Hematopoietic multipotent progenitor cell (in vitro differentiated cells): ENCODE measurements at regions not wholly inside any gene's neighbourhood (a gene's known extent, or its start where the extent isn't known, plus 50 kb on each side); places are given as distances from the start of the nearest gene placed in this dataset.
A peak's percentile ranks its signal among the peaks of the same experiment; 100 is the strongest.

ENCODE experiments used
- DNase-seq, 3 donors: peaks; one replicate each; pipeline ENCODE4 v3.0.0-alpha.2; 2011 to 2015; ENCODE audit warnings: low read depth in 2 of 3, low spot score in 2 of 3

- DNase-seq, result no peak
Observed at GRCh38 chr6:105781248-105781647, 304.9 kb upstream of the PRDM1 start.

- DNase-seq, result no peak
Observed at GRCh38 chr6:105780146-105780860, 305.8 kb upstream of the PRDM1 start.

GRCh38 chr6:105779110-105779509 is 307.0 kb upstream of the PRDM1 start:
- DNase-seq, result peak in 1 of 3 donors; percentile 42

DNA sequence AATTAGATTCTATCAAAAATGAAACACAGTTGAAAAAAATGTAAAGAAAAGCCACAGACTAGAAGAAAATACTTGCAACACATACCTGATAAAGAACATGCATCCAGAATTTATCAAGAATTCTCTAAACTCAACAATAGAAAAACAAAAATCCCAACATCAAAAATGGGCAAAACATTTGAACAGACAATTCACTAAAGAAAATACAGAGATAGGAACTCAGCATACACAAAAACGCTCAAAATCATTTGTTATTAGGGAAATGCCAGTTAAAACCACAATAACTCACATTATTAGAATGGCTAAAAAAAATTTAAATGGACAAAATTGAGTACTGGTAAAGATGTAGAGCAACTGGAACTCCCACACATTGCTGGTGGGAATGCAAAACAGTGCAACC is 311.0 kb upstream of the PRDM1 start:
- DNase-seq, result no peak

DNA sequence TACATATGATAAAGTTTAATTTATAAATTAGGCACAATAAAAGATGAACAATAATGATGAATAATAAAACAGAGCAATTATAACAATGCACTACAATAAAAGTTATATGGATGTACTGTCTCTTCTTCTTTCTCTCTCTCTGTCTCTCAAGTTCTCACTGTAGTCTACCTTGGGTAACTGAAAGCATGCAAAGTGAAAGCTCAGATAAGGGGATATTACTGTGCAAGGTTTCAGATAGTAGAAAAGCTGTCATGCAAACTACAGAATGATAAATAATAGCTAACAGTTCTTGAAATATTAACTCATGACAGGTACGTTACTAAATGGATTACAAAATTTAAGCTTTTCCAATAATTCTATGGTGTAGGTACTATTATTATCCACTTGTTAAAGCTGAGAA is 311.9 kb upstream of the PRDM1 start:
- no peak for DNase-seq

DNA sequence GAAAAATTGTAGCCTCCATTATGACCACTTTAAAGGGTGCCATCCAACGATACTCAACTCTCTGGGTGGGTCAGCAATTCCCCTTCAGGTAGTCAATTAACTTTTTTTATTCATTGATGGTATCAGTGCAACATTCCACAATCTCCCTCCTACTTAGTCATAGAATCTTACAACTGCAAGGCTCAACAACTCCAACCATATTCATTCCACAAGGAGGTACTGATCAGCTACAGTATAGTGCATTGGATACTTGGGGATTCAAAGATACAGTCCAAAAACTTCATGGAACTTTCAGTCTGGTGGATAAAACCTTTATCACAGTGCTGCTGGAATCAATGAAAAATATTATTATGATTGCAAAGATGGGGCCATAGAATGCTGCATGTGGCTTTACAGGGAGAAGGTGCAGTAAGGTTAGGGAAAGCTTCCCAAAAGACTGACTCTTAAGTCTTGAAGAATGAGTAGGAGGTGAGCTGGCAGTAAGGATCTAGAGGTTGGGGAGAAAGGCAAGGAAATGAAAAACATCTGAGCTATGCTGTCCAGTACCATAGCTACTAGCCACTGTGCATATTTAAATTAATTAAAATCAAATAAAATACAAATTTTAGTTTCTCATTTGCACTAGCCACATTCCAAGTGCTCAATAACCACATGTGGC is 314.7 kb upstream of the PRDM1 start:
- no peak for DNase-seq

GRCh38 chr6:105769987-105770386 is 316.1 kb upstream of the PRDM1 start:
- DNase-seq, result no peak

DNA sequence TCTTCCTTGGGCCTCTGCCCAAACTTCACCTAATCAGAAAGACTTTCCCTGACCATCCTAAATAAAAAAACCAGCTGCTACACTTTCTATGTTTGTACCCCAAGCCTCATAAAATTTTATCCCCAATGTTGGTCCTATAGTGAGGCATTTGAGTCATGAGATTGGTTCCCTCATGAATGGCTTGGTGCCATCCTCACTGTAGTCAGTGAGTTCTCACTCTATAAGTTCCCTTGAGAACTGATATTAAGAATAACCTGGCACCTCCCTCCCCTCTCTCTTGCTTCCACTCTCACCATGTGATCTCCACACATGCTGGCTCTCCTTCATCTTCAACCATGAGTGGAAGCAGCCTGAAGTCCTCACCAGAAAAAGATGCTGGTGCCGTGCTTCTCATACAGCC is 316.9 kb upstream of the PRDM1 start:
- no peak for DNase-seq

GRCh38 chr6:105767541-105767940 is 318.6 kb upstream of the PRDM1 start:
- no peak for DNase-seq

GRCh38 chr6:105765239-105765638 is 320.9 kb upstream of the PRDM1 start:
- no peak for DNase-seq

DNA sequence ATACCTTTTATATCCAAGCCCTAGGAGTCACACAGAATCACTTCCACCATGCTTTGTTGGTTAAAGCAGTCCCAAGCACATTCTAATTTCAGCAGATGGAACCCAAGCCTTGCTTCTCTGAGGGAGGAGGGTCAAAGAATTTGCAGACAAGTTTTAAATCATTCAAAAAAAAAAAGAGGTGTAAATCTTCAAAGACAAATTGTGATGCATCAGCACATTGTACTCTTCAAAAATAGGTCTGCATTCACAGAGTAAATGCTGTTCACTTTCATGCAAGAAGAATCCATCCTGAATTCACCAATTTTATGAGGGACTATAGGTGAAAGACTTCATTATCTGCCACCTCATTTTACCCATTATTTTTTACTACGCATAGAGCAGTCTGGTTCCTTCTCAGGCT is 321.8 kb upstream of the PRDM1 start:
- DNase-seq, result no peak

- no peak for DNase-seq
Observed at GRCh38 chr6:105763866-105764265, 322.3 kb upstream of the PRDM1 start.

DNA sequence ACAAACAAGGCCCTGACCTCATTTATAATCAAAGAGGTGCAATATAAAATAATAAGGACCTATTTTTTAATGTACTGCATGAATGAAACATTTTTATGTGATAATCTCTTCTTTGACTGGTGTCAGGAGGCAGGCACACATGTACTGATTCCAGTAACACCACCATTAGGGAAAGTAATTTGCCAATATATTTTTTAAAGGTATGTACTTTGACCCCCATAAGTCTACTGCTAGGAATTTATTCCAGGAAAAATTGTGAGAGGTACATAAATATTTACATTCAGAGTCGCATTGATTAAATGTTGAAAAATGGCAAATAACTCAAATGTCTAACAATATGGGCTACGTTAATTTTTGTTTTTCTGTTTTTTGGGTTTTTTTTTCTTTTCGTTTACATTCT is 325.4 kb upstream of the PRDM1 start:
- no peak for DNase-seq

DNA sequence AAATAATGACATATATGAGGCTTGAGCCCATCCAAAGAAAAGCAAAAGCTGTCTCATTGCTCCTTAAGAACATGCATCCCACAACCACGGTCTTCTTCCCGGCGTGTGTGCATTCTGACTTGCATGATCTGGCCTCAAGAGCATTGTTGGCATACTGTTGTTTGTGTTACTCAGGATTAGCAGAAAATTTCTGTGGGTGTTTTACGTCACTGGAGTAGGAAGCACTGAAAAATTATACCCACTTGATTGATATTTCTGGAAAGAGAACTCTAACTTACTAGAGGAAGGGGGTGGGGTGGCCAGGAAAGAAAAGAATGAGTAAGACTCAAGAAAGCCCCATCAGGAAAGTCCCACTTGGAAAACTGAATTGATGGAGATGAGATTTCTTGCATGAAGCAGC is 326.2 kb upstream of the PRDM1 start:
- no peak for DNase-seq

GRCh38 chr6:105759015-105759414 is 327.1 kb upstream of the PRDM1 start:
- no peak for DNase-seq

GRCh38 chr6:105757512-105758200 is 328.5 kb upstream of the PRDM1 start:
- DNase-seq, result no peak

DNA sequence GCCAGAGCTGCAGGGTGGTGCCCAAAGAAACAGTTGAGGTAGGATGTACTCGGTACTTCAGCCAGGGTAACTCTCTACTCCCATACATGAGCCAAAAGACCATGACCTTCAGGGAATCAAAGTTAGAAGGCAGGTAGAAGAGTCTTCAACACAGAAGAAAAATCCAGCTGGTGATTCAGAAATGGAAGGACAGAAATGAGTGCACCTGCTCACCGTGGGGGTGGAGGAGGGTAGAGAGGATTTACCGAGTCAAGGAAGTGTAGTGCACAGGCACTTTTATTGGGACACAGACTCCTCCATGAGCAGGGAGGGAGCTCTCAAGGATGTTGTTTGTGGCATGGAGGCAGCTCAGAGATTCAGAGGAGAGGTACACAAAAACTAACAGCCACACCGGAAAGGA is 330.3 kb upstream of the PRDM1 start:
- no peak for DNase-seq

DNA sequence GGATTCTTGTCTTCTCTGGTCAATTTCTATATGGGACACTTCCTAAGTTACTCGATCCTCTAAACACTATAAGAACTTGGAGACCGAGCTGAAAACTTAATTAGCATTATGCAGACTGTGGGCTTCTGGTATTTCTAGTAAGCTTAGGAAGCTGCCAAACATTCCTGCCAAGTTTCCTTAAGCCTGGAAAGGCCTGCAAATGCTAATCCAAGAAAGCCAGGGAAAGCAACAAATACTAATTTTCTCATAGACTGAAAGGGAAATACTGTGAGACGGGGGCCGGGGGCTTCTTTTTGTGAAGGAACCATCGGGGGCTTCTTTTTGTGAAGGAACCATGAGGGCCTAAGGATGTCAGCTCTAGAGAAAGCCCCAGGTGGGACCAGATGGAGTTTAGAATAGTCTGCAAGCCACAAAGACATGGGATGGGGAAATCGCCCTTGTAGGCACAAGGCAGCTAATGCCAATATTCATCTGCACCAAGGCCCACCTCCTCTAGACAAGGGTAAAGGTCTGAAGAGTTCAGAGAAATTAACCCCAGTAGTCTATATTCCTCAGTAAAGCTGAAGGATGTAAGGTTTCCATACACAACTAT is 332.4 kb upstream of the PRDM1 start:
- DNase-seq, result no peak

DNA sequence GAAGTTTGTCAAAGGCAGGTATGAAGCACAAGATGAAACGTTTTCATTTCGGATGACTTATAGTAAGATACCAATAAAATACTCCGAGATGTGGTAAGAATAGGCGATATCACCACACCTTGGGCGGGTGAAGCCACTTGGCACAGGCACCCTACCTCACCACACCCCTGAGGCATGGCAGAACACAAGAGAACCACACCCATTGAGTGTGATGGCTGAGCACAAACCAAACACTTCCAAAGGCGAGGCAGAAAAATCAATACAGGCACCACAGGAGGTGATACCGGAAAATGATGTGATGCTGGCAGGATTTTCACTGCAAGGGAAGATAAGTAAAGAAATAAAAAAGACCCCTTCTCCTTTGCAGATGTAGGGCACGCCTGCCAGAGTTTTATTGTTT is 332.9 kb upstream of the PRDM1 start:
- DNase-seq, result no peak

DNA sequence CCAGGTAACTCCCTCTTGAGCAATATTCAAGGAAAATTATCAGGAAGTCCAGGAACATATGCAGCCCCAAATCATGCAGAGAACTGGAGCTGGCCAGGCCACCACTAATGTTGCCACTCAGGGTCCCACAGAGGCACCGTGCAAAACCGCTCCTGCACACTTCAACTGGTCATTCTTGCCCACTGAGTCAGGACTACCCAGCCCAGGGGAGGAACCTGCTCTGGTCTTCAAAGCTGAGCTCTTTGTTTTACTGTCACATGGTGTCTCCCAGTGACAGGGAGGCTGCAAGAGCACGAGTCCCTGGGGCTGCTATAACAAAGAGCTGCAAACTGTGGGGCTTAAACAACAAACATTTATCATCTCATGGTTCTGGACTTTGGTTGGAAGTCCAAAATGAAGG is 336.0 kb upstream of the PRDM1 start:
- no peak for DNase-seq

DNA sequence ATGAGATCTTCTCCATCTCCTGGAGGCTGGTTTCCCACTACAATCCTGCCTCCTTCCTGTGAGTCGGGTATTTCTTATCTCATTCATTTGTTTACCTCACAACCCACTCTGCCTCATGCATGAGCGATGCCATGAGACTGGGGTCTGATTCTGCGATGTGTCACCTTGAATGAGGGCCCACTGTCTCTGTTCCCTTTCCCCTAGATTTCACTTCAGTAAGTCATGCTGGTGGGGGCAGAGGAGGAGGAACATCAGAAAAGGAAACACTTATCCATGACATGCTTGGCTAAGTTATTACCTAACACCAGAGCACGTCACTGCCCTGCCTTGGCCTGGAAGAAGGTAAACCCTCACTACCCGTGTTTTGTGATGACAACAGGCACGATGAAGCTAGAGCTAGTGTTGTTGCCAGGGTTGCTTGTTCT is 337.4 kb upstream of the PRDM1 start:
- peak in 1 of 3 donors; percentile 4 for DNase-seq
